Stromal cell of bone marrow (primary cell): ENCODE measurements at regions not wholly inside any gene's neighbourhood (a gene's known extent, or its start where the extent isn't known, plus 50 kb on each side); places are given as distances from the start of the nearest gene placed in this dataset.

Experiments used
- DNase-seq: peaks from one replicate; pipeline ENCODE4 v3.0.0-alpha.2; 2012; ENCODE audit warnings: low read depth

DNA sequence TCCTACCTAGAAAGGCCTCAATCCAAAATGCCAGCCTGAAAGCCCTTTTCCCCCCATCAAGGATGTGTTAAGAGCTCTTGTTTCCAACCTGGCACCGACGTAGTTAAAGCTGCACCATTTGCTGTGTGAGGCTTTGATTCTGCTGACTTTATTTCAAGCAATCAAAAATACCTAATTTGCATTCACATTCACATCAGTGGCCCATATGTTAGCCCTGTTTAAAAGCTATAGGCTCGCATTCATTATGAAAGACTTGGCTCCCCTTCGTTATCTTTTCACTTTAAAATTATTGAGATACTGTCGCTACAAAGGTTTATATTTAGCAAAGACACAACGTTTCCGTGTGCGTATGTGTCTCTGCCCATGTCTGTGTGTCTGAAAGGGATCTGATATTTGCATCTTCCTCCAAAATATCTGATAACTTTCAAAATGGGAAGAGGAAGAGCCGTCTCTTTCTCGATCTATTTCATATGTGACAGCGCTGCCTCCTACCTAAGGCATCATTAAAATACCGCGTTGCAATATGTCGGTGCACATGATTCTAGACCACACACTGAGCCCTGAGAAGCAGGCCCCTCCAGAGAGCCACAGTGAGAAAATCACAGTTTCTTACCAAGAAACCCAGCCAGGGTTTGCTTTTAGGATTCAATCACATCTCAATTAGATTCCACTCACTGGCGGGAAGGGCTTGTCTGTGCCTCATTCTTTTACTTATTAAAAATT is 57.1 kb upstream of the ITPRID1 start:
- no peak for DNase-seq

DNA sequence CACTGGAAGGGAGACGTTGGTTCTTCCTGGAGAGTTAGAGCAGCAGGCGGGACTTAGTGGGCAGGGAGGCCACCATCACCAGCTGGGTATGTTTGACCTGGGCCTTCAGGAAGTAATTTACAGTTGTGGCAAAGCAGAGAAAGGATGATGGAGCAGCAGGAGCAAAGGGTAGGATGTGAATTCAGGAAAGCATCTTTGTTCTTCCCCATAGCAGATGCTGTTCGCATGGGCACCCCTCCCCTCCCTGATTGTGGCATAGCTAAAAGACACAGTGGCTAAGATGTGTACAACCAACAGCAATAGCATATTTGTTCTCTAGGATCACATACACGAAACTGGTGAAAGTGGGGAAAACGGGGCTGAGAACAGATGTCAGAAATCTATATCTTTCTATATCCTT is 56.3 kb upstream of the ITPRID1 start:
- DNase-seq = no peak

DNA sequence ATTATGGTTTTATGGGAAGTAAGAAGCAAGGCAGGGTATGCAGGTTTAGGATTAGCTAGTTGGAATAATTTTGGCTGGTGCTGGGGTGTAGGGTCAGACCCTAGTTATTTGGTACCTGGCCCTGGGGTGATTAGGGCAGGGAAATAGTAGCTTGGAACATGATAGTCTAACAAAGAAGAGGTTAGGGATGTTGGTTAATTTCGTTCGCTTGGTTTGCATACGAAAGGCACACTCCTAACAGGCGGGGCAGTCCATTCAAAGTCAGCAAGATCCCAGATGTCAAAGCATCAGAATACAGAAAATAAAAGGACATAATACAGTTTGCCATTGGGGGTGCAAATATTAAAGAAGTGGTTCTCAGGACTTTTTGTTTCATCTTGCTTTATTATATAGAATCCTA is 55.7 kb upstream of the ITPRID1 start:
- DNase-seq = no peak

DNA sequence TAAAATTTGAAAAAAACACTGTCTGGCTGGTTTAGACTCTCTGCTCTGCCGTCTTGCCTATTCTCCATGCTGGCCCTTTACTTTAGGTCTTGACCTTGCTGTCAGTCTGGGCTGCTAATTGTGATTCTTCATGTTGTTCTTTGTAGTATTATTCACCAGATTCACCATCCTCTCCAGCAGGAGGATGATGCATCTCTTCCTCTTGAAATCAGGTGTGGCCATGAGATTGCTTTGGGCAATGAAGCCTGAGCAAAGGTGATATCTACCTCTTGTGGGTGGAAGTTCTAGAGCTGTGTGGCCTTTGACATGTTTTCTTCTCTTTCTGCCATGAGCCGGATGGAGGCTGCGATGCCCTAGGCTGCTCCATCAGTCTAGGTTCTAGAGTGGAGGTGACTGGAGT is 51.3 kb upstream of the ITPRID1 start:
- no peak for DNase-seq
